ENCODE measurements at regions not wholly inside any gene's neighbourhood (a gene's known extent, or its start where the extent isn't known, plus 50 kb on each side); places are given as distances from the start of the nearest gene placed in this dataset.

DNA sequence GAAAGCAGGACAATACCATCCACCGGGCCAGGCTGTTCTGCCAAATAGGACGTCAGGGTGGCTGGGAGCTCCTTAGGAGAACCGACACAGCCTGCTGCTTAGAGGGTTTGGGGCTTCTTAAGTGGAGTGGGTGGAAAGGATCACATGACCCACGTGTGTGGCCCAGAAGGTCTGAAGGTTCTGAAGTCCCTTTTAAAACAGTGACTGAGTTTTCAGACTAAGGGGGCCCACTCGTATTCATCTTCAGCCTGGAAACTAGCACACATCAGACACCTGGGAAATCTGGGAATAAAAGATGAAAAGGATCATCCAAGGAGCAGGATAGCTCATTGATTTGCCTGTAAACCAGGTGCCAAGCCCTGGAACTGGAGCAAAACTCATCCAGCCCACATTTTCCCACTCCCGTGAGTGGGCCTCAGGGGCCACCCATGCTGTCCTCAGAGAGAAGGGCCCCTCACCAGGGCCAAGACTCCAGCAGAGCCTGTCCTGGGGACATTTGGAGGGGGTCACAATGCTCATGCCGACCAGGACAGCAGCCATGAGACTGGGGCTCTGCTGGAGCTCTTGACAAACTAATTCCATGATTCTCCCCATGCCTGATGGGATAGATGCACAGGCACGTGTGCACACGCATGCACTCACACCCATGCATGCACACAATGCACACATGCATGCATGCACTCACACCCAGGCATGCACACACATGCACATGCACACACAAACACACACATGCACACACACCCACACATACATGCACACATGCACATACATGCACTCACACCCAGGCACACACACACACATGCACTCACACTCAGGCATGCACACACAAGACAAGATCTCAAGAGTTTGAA is 168.8 kb upstream of the PPP2R2D start:
- H3K9me2 ChIP-seq (replicated peaks; ENCODE audit: low read length), result no peaks in the 10 kb centered on the region
- H3K4me2 ChIP-seq (ENCODE audit: low read length), result no peak overlapping the region
- no peaks in the 10 kb centered on the region for H3K27me3 ChIP-seq (ENCODE audit: low read length)
- H3K9me3 ChIP-seq (ENCODE audit: low read length), result no peaks in the 10 kb centered on the region
- H3K4me3 ChIP-seq (ENCODE audit: low read length), result no peak overlapping the region
- H3K36me3 ChIP-seq (ENCODE audit: low read depth, low read length), result no peaks in the 10 kb centered on the region
- H4K20me1 ChIP-seq (ENCODE audit: low read length), result no peaks in the 10 kb centered on the region
- no peak overlapping the region for H2AFZ ChIP-seq (ENCODE audit: low read length)
- TF ChIP-seq EZH2 (IDR thresholded peaks at IDR 0.05; ENCODE audit: low read length, unreplicated experiment), result no peak
- TF ChIP-seq CTCF (conservative IDR thresholded peaks at IDR 0.05; ENCODE audit: low read depth, low read length), result no peak
- no peak for TF ChIP-seq EZH2phosphoT487 (IDR thresholded peaks at IDR 0.05; ENCODE audit: borderline replicate concordance, low read length)
- POLR2A ChIA-PET (ENCODE audit: unreplicated experiment), result no interaction called here
- H3K27ac ChIP-seq (ENCODE audit: low read length), result no peak overlapping the region
- no peak for DNase-seq
- H3F3A ChIP-seq (ENCODE audit: low read length, unreplicated experiment), result no peaks in the 10 kb centered on the region
- H3K9ac ChIP-seq (ENCODE audit: low read length), result no peak overlapping the region
- intact Hi-C loops (cut with micrococcal nuclease), result no loop called here
- H3K4me1 ChIP-seq (ENCODE audit: insufficient read depth, low read length), result no peaks in the 10 kb centered on the region
- CTCF ChIA-PET, result no interaction called here
- no peaks in the 10 kb centered on the region for H3K79me2 ChIP-seq (ENCODE audit: low read length)
- ATAC-seq, result no peak
- no TSS peak for BruUV-seq (replicated peaks)

DNA sequence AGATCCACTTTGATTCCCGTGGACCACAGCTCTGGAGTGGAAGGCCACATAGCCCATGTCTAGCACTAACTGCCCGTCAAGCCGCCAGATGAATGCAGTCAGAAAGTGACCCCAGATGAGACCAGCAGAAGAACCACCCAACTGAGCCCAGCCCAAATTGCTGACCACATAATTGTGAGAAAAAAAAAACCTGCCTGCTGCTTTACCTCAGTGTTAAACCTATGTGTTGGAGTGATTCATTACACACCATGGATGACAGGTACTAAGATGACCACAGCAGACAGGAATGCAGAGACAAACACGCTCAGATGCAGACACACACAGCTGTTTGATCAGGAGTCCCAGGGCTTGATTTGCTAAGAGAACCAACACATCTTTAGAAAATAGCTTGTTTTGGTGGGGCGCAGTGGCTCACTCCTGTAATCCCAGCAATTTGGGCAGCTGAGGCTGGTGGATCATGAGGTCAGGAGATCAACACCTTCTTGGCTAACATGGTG is 168.1 kb upstream of the PPP2R2D start:
- peak; percentile 7 for DNase-seq
- Histone ChIP-seq H3F3A (ENCODE audit: low read length, unreplicated experiment) (no peaks in the 10 kb centered on the region), H4K20me1 (ENCODE audit: low read length) (no peaks in the 10 kb centered on the region), H3K27ac (ENCODE audit: low read length) (no peak overlapping the region), H3K9ac (ENCODE audit: low read length) (no peak overlapping the region), H3K4me2 (ENCODE audit: low read length) (no peak overlapping the region), H3K4me3 (ENCODE audit: low read length) (no peak overlapping the region), H3K9me2 (replicated peaks; ENCODE audit: low read length) (no peaks in the 10 kb centered on the region), H2AFZ (ENCODE audit: low read length) (no peak overlapping the region), H3K9me3 (ENCODE audit: low read length) (no peaks in the 10 kb centered on the region), H3K4me1 (ENCODE audit: insufficient read depth, low read length) (no peaks in the 10 kb centered on the region), H3K79me2 (ENCODE audit: low read length) (no peaks in the 10 kb centered on the region), H3K27me3 (ENCODE audit: low read length) (no peaks in the 10 kb centered on the region), H3K36me3 (ENCODE audit: low read depth, low read length) (no peaks in the 10 kb centered on the region)
- ChIA-PET CTCF (no interaction called here), POLR2A (ENCODE audit: unreplicated experiment) (no interaction called here)
- no peak for ATAC-seq
- no TSS peak for BruUV-seq (replicated peaks)
- TF ChIP-seq CTCF (conservative IDR thresholded peaks at IDR 0.05; ENCODE audit: low read depth, low read length) (no peak), EZH2 (IDR thresholded peaks at IDR 0.05; ENCODE audit: low read length, unreplicated experiment) (no peak), EZH2phosphoT487 (IDR thresholded peaks at IDR 0.05; ENCODE audit: borderline replicate concordance, low read length) (no peak)
- intact Hi-C loops (cut with micrococcal nuclease), result no loop called here

GRCh38 chr10:131733596-131733995 is 167.2 kb upstream of the PPP2R2D start:
- Histone ChIP-seq H2AFZ (ENCODE audit: low read length) (no peak overlapping the region), H3K9me3 (ENCODE audit: low read length) (no peaks in the 10 kb centered on the region), H3K27ac (ENCODE audit: low read length) (no peak overlapping the region), H3K27me3 (ENCODE audit: low read length) (no peaks in the 10 kb centered on the region), H3K36me3 (ENCODE audit: low read depth, low read length) (no peaks in the 10 kb centered on the region), H3F3A (ENCODE audit: low read length, unreplicated experiment) (no peaks in the 10 kb centered on the region), H3K9me2 (replicated peaks; ENCODE audit: low read length) (no peaks in the 10 kb centered on the region), H3K4me2 (ENCODE audit: low read length) (no peak overlapping the region), H3K79me2 (ENCODE audit: low read length) (no peaks in the 10 kb centered on the region), H3K4me3 (ENCODE audit: low read length) (no peak overlapping the region), H3K4me1 (ENCODE audit: insufficient read depth, low read length) (no peaks in the 10 kb centered on the region), H3K9ac (ENCODE audit: low read length) (no peak overlapping the region), H4K20me1 (ENCODE audit: low read length) (no peaks in the 10 kb centered on the region)
- DNase-seq (no peak), ATAC-seq (no peak)
- CTCF ChIA-PET, result no interaction called here
- POLR2A ChIA-PET (ENCODE audit: unreplicated experiment), result no interaction called here
- intact Hi-C loops (cut with micrococcal nuclease), result no loop called here
- no TSS peak for BruUV-seq (replicated peaks)
- TF ChIP-seq EZH2 (IDR thresholded peaks at IDR 0.05; ENCODE audit: low read length, unreplicated experiment), result no peak
- TF ChIP-seq EZH2phosphoT487 (IDR thresholded peaks at IDR 0.05; ENCODE audit: borderline replicate concordance, low read length), result no peak
- TF ChIP-seq CTCF (conservative IDR thresholded peaks at IDR 0.05; ENCODE audit: low read depth, low read length), result no peak
